DMS53 (cell line): ENCODE measurements at regions not wholly inside any gene's neighbourhood (a gene's known extent, or its start where the extent isn't known, plus 50 kb on each side); places are given as distances from the start of the nearest gene placed in this dataset.

Source experiments
- DNase-seq: peaks from one replicate; lab custom pipeline; 2025; lab: John Stamatoyannopoulos, UW

DNA sequence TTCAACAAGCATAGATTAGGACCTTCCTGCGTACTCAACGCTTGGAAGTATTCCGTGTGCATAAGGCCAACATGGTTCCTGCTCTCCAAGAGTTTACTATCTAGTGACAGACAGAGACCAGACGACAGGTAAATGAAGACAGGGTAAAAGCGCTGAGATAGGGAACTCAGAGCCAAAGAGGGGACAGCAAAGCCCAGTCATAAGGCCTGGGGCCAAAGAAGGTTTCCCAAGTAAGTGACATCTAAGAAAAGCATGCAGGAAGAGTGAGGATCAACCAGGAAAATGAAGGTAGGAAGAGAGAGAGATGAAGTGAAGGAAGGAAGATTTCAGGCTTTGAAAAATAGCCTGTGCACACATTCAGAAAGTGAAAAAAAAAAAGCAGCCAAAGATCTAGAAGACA, 76.9 kb upstream of the CDH20 start:
- no peak for DNase-seq

- no peak for DNase-seq
Measured at GRCh38 chr18:61261870-61262269, 71.4 kb upstream of the CDH20 start.

DNA sequence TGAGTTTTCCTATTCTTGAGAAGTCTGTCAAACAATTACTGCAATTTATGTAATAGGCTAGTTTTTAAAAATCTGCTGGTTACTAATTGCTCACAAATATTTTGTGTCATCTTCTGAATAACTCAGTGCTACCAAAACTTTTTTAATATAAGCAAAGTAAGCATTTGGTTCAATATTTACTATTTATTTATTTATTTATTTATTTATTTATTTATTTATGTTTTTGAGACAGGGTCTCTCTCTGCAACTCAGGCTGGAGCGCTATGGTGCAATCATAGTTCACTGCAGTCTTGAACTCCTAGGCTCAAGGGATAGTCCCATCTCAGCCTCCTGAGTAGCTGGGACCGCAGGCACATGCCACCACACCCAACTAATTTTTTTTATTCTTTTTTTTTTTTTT, 60.4 kb upstream of the CDH20 start:
- DNase-seq = no peak

DNA sequence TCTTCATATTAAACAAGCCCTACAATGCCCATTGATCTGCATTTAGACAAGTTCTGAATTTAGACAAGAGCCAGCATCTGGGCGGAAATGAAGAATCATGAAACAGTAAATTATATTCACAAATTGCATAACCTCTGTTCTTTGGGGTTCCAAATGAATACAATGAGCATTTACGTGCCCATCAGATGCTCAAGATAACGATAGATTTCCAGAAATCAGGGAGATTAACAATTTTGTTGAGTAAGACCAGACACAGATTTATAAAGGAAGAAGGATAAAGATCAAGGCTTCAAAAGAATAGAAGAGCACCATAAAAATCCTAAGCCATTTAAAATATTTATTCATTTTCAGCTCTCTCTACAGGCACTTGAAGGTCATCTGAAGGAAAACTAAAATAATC, 59.7 kb upstream of the CDH20 start:
- DNase-seq = no peak

GRCh38 chr18:61274416-61274960, 58.7 kb upstream of the CDH20 start:
- no peak for DNase-seq

GRCh38 chr18:61277808-61278207, 55.4 kb upstream of the CDH20 start:
- DNase-seq = no peak

- no peak for DNase-seq
Measured at GRCh38 chr18:61281431-61281830, 51.8 kb upstream of the CDH20 start.

GRCh38 chr18:61282926-61283325, 50.3 kb upstream of the CDH20 start:
- no peak for DNase-seq
